SU-DHL-6 (cell line): ENCODE measurements at regions not wholly inside any gene's neighbourhood (a gene's known extent, or its start where the extent isn't known, plus 50 kb on each side); places are given as distances from the start of the nearest gene placed in this dataset.

ENCODE experiments used
- H2AFZ ChIP-seq: fragments of 200-600 bp; sonication (generic); 2 replicates; pipeline ENCODE4 v1.6.1; 2014; ENCODE audit warnings: low read depth, mild to moderate bottlenecking, moderate library complexity, mixed read lengths, antibody characterized with exemption, low read length; ENCODE audit not compliant: severe bottlenecking
- H3F3A ChIP-seq: fragments of 200-600 bp; shearing (Covaris generic); 2 replicates; pipeline ENCODE4 v1.6.0; 2016; ENCODE audit warnings: antibody characterized with exemption, mild to moderate bottlenecking; ENCODE audit not compliant: insufficient read depth
- H3K27ac ChIP-seq: fragments of 200-600 bp; sonication (generic); 2 replicates; pipeline ENCODE4 v1.5.1; 2016; ENCODE audit warnings: low read depth, mild to moderate bottlenecking, low read length, moderate library complexity, mixed read lengths
- H3K27me3 ChIP-seq: fragments of 200-600 bp; sonication (generic), shearing (Covaris generic); 2 replicates; pipeline ENCODE4 v1.6.0; 2014; ENCODE audit warnings: mild to moderate bottlenecking, low read length
- H3K36me3 ChIP-seq: fragments of 200-600 bp; sonication (generic); 2 replicates; pipeline ENCODE4 v1.6.1; 2014; ENCODE audit warnings: mild to moderate bottlenecking, low read length, mixed read lengths
- H3K4me2 ChIP-seq: fragments of 300-600, 200-600 bp; shearing (Covaris generic), sonication (generic); 2 replicates; pipeline ENCODE4 v1.6.0; 2014; ENCODE audit warnings: low read length, low read depth, mild to moderate bottlenecking; ENCODE audit not compliant: poor library complexity, severe bottlenecking
- H3K4me3 ChIP-seq: fragments of 200-600 bp; sonication (generic); 2 replicates; pipeline ENCODE4 v1.5.1; 2014; ENCODE audit warnings: antibody characterized with exemption, low read length, mild to moderate bottlenecking, mixed read lengths; ENCODE audit not compliant: insufficient read depth, poor library complexity, severe bottlenecking
- H3K79me2 ChIP-seq: fragments of 200-600 bp; sonication (generic); 2 replicates; pipeline ENCODE4 v1.6.1; 2014; ENCODE audit warnings: mild to moderate bottlenecking, low read length, moderate library complexity; ENCODE audit not compliant: insufficient read depth
- H3K9ac ChIP-seq: fragments of 200-600 bp; sonication (generic); 2 replicates; pipeline ENCODE4 v1.7.0; 2014; ENCODE audit warnings: mild to moderate bottlenecking, low read length
- H3K9me2 ChIP-seq: fragments of 200-600 bp; sonication (generic); replicated peaks from 2 replicates; pipeline ENCODE4 v1.6.1; 2014; ENCODE audit warnings: low read length; ENCODE audit not compliant: insufficient read depth
- H3K9me3 ChIP-seq: fragments of 200-600 bp; sonication (generic); 2 replicates; pipeline ENCODE4 v1.6.1; 2014; ENCODE audit warnings: low read length, mixed read lengths; ENCODE audit not compliant: insufficient read depth
- H4K20me1 ChIP-seq: fragments of 200-600 bp; sonication (generic); 2 replicates; pipeline ENCODE4 v1.6.1; 2014; ENCODE audit warnings: low read depth, mild to moderate bottlenecking, antibody characterized with exemption, low read length, moderate library complexity, mixed read lengths
- CTCF ChIP-seq: fragments of 200-600 bp; sonication (generic); IDR thresholded peaks from one replicate; pipeline ENCODE4 v1.5.1; 2017; ENCODE audit warnings: antibody characterized with exemption, mild to moderate bottlenecking, low read length, moderate library complexity; ENCODE audit not compliant: insufficient read depth, poor library complexity, severe bottlenecking
- EZH2phosphoT487 ChIP-seq: fragments of 200-600 bp; sonication (generic), shearing (Covaris generic); conservative IDR thresholded peaks from 2 replicates; pipeline ENCODE4 v1.6.1; 2018; ENCODE audit warnings: mild to moderate bottlenecking, antibody characterized with exemption, low read length, moderate library complexity, mixed read lengths

DNA sequence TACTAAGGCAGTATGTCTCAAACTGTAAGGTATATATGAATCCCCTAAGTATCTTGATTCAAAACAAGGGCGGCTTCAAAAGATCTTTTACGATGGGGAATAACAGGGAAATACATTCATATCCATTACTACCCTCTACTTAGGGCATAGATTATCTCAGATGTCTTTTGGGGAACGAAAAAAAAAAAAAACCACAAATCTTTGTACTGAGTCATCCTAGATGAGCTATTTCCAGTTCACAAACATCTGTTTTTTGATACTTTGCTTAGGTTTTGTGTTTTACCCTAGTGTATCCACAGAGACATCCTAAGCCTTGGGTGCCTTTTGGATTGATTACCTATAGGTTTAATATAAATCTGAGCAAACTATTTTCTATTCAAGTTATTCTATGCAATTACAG lies 457.2 kb downstream of the NLGN4X start:
- no peaks in the 10 kb centered on the region for H3F3A ChIP-seq
- H3K36me3 ChIP-seq, result no peaks in the 10 kb centered on the region
- H3K9me3 ChIP-seq, result no peaks in the 10 kb centered on the region
- H3K4me2 ChIP-seq, result no peak overlapping the region
- H3K79me2 ChIP-seq, result no peaks in the 10 kb centered on the region
- no peak overlapping the region for H3K4me3 ChIP-seq
- no peak overlapping the region for H3K27ac ChIP-seq
- no peaks in the 10 kb centered on the region for H4K20me1 ChIP-seq
- H3K9ac ChIP-seq, result no peak overlapping the region
- H2AFZ ChIP-seq, result no peak overlapping the region
- H3K27me3 ChIP-seq, result no peaks in the 10 kb centered on the region
- TF ChIP-seq EZH2phosphoT487, result no peak
- TF ChIP-seq CTCF, result no peak
- no peaks in the 10 kb centered on the region for H3K9me2 ChIP-seq

- no peaks in the 10 kb centered on the region for H3F3A ChIP-seq
- TF ChIP-seq CTCF (no peak), EZH2phosphoT487 (no peak)
- no peaks in the 10 kb centered on the region for H3K27me3 ChIP-seq
- no peaks in the 10 kb centered on the region for H3K9me3 ChIP-seq
- no peak overlapping the region for H2AFZ ChIP-seq
- H3K36me3 ChIP-seq, result no peaks in the 10 kb centered on the region
- no peaks in the 10 kb centered on the region for H3K9me2 ChIP-seq
- no peak overlapping the region for H3K4me2 ChIP-seq
- H3K27ac ChIP-seq, result no peak overlapping the region
- no peak overlapping the region for H3K9ac ChIP-seq
- H3K79me2 ChIP-seq, result no peaks in the 10 kb centered on the region
- H4K20me1 ChIP-seq, result no peaks in the 10 kb centered on the region
- no peak overlapping the region for H3K4me3 ChIP-seq
Measured at GRCh38 chrX:5756616-5757015, 472.1 kb downstream of the NLGN4X start.

GRCh38 chrX:5753291-5753690 lies 475.4 kb downstream of the NLGN4X start:
- no peak overlapping the region for H3K4me3 ChIP-seq
- no peaks in the 10 kb centered on the region for H4K20me1 ChIP-seq
- no peaks in the 10 kb centered on the region for H3K79me2 ChIP-seq
- H3K36me3 ChIP-seq, result no peaks in the 10 kb centered on the region
- no peak overlapping the region for H2AFZ ChIP-seq
- no peak overlapping the region for H3K9ac ChIP-seq
- no peaks in the 10 kb centered on the region for H3F3A ChIP-seq
- no peak overlapping the region for H3K4me2 ChIP-seq
- no peaks in the 10 kb centered on the region for H3K27me3 ChIP-seq
- no peak overlapping the region for H3K27ac ChIP-seq
- no peaks in the 10 kb centered on the region for H3K9me2 ChIP-seq
- TF ChIP-seq EZH2phosphoT487 (no peak), CTCF (no peak)
- no peaks in the 10 kb centered on the region for H3K9me3 ChIP-seq

DNA sequence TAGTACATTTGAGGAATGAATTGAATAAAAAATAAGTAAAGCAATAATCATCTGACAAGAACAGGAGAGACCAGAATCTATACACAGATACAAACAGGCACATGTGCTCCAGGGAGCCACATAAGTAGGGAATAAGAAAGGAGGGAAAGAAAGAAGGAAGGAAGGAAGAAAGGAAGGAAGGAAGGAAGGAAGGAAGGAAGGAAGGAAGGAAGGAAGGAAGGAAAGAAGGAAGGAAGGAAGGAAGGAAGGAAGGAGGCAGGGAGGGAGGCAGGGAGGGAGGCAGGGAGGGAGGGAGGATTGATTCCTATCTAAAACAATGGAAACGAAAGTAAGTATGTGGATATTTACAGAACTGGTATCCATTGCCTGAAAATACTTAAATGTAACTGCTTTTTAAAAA lies 475.8 kb downstream of the NLGN4X start:
- H3K4me3 ChIP-seq, result no peak overlapping the region
- no peaks in the 10 kb centered on the region for H3K9me3 ChIP-seq
- H2AFZ ChIP-seq, result no peak overlapping the region
- no peaks in the 10 kb centered on the region for H3F3A ChIP-seq
- H3K27me3 ChIP-seq, result no peaks in the 10 kb centered on the region
- H3K79me2 ChIP-seq, result no peaks in the 10 kb centered on the region
- no peak for TF ChIP-seq EZH2phosphoT487
- TF ChIP-seq CTCF, result no peak
- H3K36me3 ChIP-seq, result no peaks in the 10 kb centered on the region
- H3K27ac ChIP-seq, result no peak overlapping the region
- no peaks in the 10 kb centered on the region for H3K9me2 ChIP-seq
- no peak overlapping the region for H3K9ac ChIP-seq
- no peak overlapping the region for H3K4me2 ChIP-seq
- H4K20me1 ChIP-seq, result no peaks in the 10 kb centered on the region
